Loucy (cell line): ENCODE measurements at regions not wholly inside any gene's neighbourhood (a gene's known extent, or its start where the extent isn't known, plus 50 kb on each side); places are given as distances from the start of the nearest gene placed in this dataset.

Experiments used
- H2AFZ ChIP-seq: fragments of 200-600 bp; sonication (generic); 2 replicates; pipeline ENCODE4 v1.6.0; 2016; ENCODE audit warnings: antibody characterized with exemption, mild to moderate bottlenecking, low read length, moderate library complexity
- H3F3A ChIP-seq: fragments of 200-600 bp; 2 replicates; pipeline ENCODE4 v1.6.0; 2016; ENCODE audit warnings: antibody characterized with exemption, low read depth, mild to moderate bottlenecking
- H3K27me3 ChIP-seq: fragments of 200-600 bp; sonication (generic); 2 replicates; pipeline ENCODE4 v1.6.1; 2014; ENCODE audit warnings: low read length, mild to moderate bottlenecking; ENCODE audit not compliant: insufficient read depth, poor library complexity, severe bottlenecking
- H3K36me3 ChIP-seq: fragments of 200-600 bp; sonication (generic); 2 replicates; pipeline ENCODE4 v1.6.1; 2016; ENCODE audit warnings: low read length; ENCODE audit not compliant: insufficient read depth
- H3K4me1 ChIP-seq: fragments of 200-600 bp; sonication (generic); 2 replicates; pipeline ENCODE4 v1.5.1; 2014; ENCODE audit warnings: low read length, mild to moderate bottlenecking; ENCODE audit not compliant: insufficient read depth, poor library complexity, severe bottlenecking
- H3K4me2 ChIP-seq: fragments of 200-600 bp; sonication (generic); 2 replicates; pipeline ENCODE4 v1.6.0; 2014; ENCODE audit warnings: antibody characterized with exemption, low read length, low read depth, mild to moderate bottlenecking; ENCODE audit not compliant: poor library complexity, severe bottlenecking
- H3K4me3 ChIP-seq: fragments of 200-600 bp; sonication (generic); 2 replicates; pipeline ENCODE4 v1.5.1; 2014; ENCODE audit warnings: low read length, mild to moderate bottlenecking, mixed read lengths; ENCODE audit not compliant: poor library complexity, severe bottlenecking
- H3K79me2 ChIP-seq: fragments of 200-600 bp; sonication (generic); 2 replicates; pipeline ENCODE4 v1.6.1; 2014; ENCODE audit warnings: low read length; ENCODE audit not compliant: insufficient read depth
- H3K9ac ChIP-seq: fragments of 200-600 bp; sonication (generic); 2 replicates; pipeline ENCODE4 v1.6.0; 2014; ENCODE audit warnings: mild to moderate bottlenecking, low read depth, low read length, moderate library complexity; ENCODE audit not compliant: poor library complexity, severe bottlenecking
- H3K9me2 ChIP-seq: fragments of 200-600 bp; sonication (generic); replicated peaks from 2 replicates; pipeline ENCODE4 v1.6.1; 2016; ENCODE audit warnings: low read depth, low read length, mixed read lengths
- H3K9me3 ChIP-seq: fragments of 200-600 bp; sonication (generic); 2 replicates; pipeline ENCODE4 v1.6.1; 2014; ENCODE audit warnings: mild to moderate bottlenecking, antibody characterized with exemption, low read length, low read depth; ENCODE audit not compliant: insufficient read depth
- H4K20me1 ChIP-seq: fragments of 200-600 bp; sonication (generic); 2 replicates; pipeline ENCODE4 v1.6.0; 2014; ENCODE audit warnings: antibody characterized with exemption, low read length, mild to moderate bottlenecking; ENCODE audit not compliant: insufficient read depth, poor library complexity, severe bottlenecking
- CTCF ChIP-seq: fragments of 200-600 bp; sonication (generic); conservative IDR thresholded peaks from 2 replicates; pipeline ENCODE4 v1.5.1; 2014; ENCODE audit warnings: mild to moderate bottlenecking, antibody characterized with exemption, low read length
- EZH2phosphoT487 ChIP-seq: fragments of 200-600 bp; IDR thresholded peaks from 2 replicates; pipeline ENCODE4 v1.6.1; 2018; ENCODE audit warnings: antibody characterized with exemption, mild to moderate bottlenecking, moderate library complexity, borderline replicate concordance

DNA sequence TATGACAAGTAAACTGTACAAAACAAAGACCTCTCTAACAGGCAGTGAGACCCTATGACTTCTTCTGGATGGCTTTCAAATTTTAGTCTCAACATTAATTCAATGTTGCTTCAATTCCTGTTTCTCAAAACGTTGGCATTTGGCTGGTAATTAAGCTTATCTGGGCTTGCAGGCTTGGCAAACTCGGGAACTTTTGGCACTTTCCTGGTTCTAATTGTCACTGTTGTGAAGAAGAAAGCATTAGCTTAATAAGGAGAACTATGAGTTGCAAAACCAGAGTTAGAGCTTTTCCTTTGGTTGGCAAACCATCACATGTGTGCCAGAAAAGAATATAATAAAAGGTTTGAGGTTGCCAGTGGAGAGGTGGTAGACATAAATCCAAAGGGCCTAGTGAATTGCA is 698.3 kb downstream of the LRRIQ3 start:
- no peaks in the 10 kb centered on the region for H3K36me3 ChIP-seq
- H3K9me3 ChIP-seq: no peaks in the 10 kb centered on the region
- H3K27me3 ChIP-seq: no peaks in the 10 kb centered on the region
- 0 out of 2 replicates have a peak, but pooled peaks cover 5% of the 10 kb centered on the region for H3K9me2 ChIP-seq
- H3K4me1 ChIP-seq: no peaks in the 10 kb centered on the region
- no peak overlapping the region for H3K9ac ChIP-seq
- TF ChIP-seq EZH2phosphoT487: no peak
- TF ChIP-seq CTCF: no peak
- H3K4me2 ChIP-seq: no peak overlapping the region
- peak overlapping the region; percentile 64; the same call in 1 of the 2 replicates for H2AFZ ChIP-seq
- H3F3A ChIP-seq: no peaks in the 10 kb centered on the region
- H4K20me1 ChIP-seq: no peaks in the 10 kb centered on the region
- no peaks in the 10 kb centered on the region for H3K79me2 ChIP-seq
- H3K4me3 ChIP-seq: no peak overlapping the region

GRCh38 chr1:73491621-73492020 is 706.4 kb downstream of the LRRIQ3 start:
- TF ChIP-seq CTCF (no peak), EZH2phosphoT487 (no peak)
- no peaks in the 10 kb centered on the region for H3K79me2 ChIP-seq
- no peak overlapping the region for H2AFZ ChIP-seq
- H3K9me3 ChIP-seq: no peaks in the 10 kb centered on the region
- H3K27me3 ChIP-seq: no peaks in the 10 kb centered on the region
- no peak overlapping the region for H3K4me2 ChIP-seq
- H3K9me2 ChIP-seq: no peaks in the 10 kb centered on the region
- no peaks in the 10 kb centered on the region for H4K20me1 ChIP-seq
- no peak overlapping the region for H3K9ac ChIP-seq
- H3K4me1 ChIP-seq: no peaks in the 10 kb centered on the region
- no peaks in the 10 kb centered on the region for H3F3A ChIP-seq
- no peak overlapping the region for H3K4me3 ChIP-seq
- H3K36me3 ChIP-seq: no peaks in the 10 kb centered on the region

GRCh38 chr1:73475316-73475870 is 722.6 kb downstream of the LRRIQ3 start:
- no peaks in the 10 kb centered on the region for H3K36me3 ChIP-seq
- no peaks in the 10 kb centered on the region for H3K9me2 ChIP-seq
- no peak overlapping the region for H3K4me2 ChIP-seq
- H3K79me2 ChIP-seq: no peaks in the 10 kb centered on the region
- no peaks in the 10 kb centered on the region for H3K9me3 ChIP-seq
- no peaks in the 10 kb centered on the region for H3K27me3 ChIP-seq
- TF ChIP-seq EZH2phosphoT487 (no peak), CTCF (no peak)
- H2AFZ ChIP-seq: no peak overlapping the region
- H3K4me1 ChIP-seq: no peaks in the 10 kb centered on the region
- no peaks in the 10 kb centered on the region for H3F3A ChIP-seq
- no peak overlapping the region for H3K9ac ChIP-seq
- no peak overlapping the region for H3K4me3 ChIP-seq
- no peaks in the 10 kb centered on the region for H4K20me1 ChIP-seq
